ACC112 (cell line): ENCODE measurements at regions not wholly inside any gene's neighbourhood (a gene's known extent, or its start where the extent isn't known, plus 50 kb on each side); places are given as distances from the start of the nearest gene placed in this dataset.

ENCODE experiments used
- H2AFZ ChIP-seq: fragments of 200-600 bp; sonication (generic); one replicate; pipeline ENCODE4 v1.6.0; 2017; ENCODE audit warnings: antibody characterized with exemption, low read length; ENCODE audit not compliant: unreplicated experiment
- H3K27ac ChIP-seq: fragments of 200-600 bp; sonication (generic); 2 replicates; pipeline ENCODE4 v1.5.1; 2014; ENCODE audit warnings: low read depth, mild to moderate bottlenecking, antibody characterized with exemption, low read length, moderate library complexity
- H3K27me3 ChIP-seq: fragments of 200-600 bp; sonication (generic); 2 replicates; pipeline ENCODE4 v1.6.1; 2014; ENCODE audit warnings: mild to moderate bottlenecking, antibody characterized with exemption, low read length, moderate library complexity, mixed read lengths; ENCODE audit not compliant: insufficient read depth
- H3K36me3 ChIP-seq: fragments of 200-600 bp; sonication (generic); 2 replicates; pipeline ENCODE4 v1.6.1; 2016; ENCODE audit warnings: mild to moderate bottlenecking, antibody characterized with exemption, low read length, moderate library complexity, mixed read lengths; ENCODE audit not compliant: insufficient read depth
- H3K4me1 ChIP-seq: fragments of 200-600 bp; sonication (generic); one replicate; pipeline ENCODE4 v1.6.1; 2016; ENCODE audit warnings: low read length, mixed read lengths; ENCODE audit not compliant: insufficient read depth, unreplicated experiment, control insufficient read depth
- H3K4me3 ChIP-seq: fragments of 200-600 bp; sonication (generic); 2 replicates; pipeline ENCODE4 v1.5.1; 2014; ENCODE audit warnings: mild to moderate bottlenecking, low read depth, low read length
- H3K79me2 ChIP-seq: fragments of 200-600 bp; sonication (generic); one replicate; pipeline ENCODE4 v1.6.0; 2016; ENCODE audit warnings: low read length; ENCODE audit not compliant: control insufficient read depth, unreplicated experiment, insufficient read depth

DNA sequence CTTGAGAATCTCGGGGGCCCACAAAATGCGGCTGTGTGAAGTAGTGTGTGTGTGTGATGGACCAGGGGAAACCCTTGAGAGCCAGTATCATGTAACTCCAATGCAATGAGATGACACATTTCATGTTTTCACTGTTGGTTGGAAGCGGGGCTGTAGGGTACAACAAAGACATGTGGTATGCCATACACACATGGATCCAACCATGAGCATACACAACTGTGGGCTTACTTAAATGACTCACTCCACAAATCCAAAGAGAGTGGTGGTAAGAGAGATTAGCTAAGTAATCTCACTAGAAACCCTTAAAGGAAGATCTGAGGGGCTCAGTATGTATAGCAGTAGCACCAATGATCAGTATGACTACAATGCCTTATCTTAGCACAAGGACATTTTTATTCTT lies 225.7 kb downstream of the SIPA1L2 start:
- no peaks in the 10 kb centered on the region for H3K27me3 ChIP-seq
- peaks cover 2% of the 10 kb centered on the region for H3K36me3 ChIP-seq
- H3K4me3 ChIP-seq: no peak overlapping the region
- H3K4me1 ChIP-seq: no peaks in the 10 kb centered on the region
- no peak overlapping the region for H3K27ac ChIP-seq
- H3K79me2 ChIP-seq: no peaks in the 10 kb centered on the region
- no peak overlapping the region for H2AFZ ChIP-seq

GRCh38 chr1:232403017-232403714 lies 226.8 kb downstream of the SIPA1L2 start:
- H3K27ac ChIP-seq: no peak overlapping the region

DNA sequence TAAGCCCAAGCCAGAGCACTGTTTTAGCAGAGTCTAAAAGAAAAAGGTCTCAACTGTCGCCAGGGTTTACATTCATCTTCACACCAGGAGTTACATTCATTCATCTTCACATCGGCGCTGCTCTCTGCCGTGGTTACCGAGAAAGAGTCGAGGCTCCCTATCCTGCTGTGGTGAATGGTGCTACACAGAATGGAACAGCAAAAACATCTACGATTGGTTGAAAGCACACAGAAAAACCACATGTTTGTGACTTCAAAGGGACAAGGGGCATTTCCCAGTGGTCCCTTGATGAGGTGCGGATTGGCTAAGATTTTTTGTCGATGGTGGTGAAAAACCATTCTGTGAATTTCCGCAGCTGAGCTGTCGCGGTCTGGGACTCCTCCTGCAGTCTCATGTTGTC lies 231.1 kb downstream of the SIPA1L2 start:
- H3K79me2 ChIP-seq: no peaks in the 10 kb centered on the region
- no peaks in the 10 kb centered on the region for H3K36me3 ChIP-seq
- no peaks in the 10 kb centered on the region for H3K27me3 ChIP-seq
- H2AFZ ChIP-seq: no peak overlapping the region
- H3K27ac ChIP-seq: no peak overlapping the region
- no peak overlapping the region for H3K4me3 ChIP-seq
- H3K4me1 ChIP-seq: no peaks in the 10 kb centered on the region

More at GRCh38 chr1:232403017-232403714, 226.8 kb downstream of the SIPA1L2 start:
- H3K36me3 ChIP-seq: no peaks in the 10 kb centered on the region
- no peak overlapping the region for H2AFZ ChIP-seq
- no peaks in the 10 kb centered on the region for H3K27me3 ChIP-seq
- H3K4me3 ChIP-seq: no peak overlapping the region
- no peaks in the 10 kb centered on the region for H3K4me1 ChIP-seq
- no peaks in the 10 kb centered on the region for H3K79me2 ChIP-seq

DNA sequence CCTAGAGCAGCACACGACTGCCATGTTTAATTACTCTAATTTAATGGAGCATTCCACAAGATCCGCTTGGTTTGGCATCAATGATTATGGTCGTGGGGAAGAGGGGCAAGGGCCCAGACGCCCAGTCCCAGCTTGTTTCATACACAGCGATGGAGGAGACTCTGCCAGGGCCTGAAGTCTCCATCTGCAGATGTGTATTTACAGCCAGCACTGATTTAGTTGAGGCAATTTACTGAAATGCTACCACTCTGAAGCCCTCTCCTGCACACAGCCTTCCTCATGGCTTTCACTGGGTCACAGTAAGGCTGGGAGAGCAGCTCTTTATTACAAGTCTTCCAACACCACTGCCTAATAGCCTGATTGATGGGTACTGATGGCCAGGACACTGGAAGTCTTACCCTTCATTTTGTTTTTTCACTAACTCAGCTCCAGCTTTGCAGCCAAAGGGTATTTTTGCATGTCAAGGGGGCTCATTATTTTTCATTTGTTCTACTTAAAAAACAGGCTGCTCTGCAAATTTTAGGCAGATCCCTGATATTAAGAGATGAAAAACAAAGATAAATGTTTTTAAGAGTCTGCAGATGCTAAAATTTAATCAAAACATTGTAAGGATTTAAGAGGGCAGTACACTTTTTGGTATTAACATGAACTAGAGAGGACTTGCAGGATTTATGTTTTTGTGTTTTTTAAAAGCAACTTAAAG lies 236.3 kb downstream of the SIPA1L2 start:
- Histone ChIP-seq H3K4me1 (no peaks in the 10 kb centered on the region), H3K79me2 (no peaks in the 10 kb centered on the region), H3K27ac (no peak overlapping the region), H3K4me3 (no peak overlapping the region), H2AFZ (no peak overlapping the region), H3K36me3 (no peaks in the 10 kb centered on the region), H3K27me3 (no peaks in the 10 kb centered on the region)

DNA sequence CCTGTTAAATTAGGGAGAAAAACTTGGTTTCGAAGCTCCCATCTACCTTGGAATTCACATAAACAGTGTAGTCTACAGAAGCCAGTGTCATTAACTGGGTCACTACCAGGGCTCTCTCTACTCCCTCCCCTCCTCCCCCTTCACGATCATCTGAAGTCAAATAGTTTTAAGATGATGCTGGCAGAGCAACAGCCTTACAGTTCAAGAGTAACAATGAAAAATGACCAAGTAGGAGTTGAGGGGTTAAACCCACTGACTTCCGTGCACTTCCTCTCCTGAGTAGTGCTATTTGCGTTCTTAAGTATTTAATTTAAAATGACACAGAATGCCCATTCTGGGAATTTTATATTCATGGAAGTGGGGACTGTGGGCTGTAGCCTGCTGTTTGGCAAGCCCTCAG lies 236.9 kb downstream of the SIPA1L2 start:
- H3K79me2 ChIP-seq: no peaks in the 10 kb centered on the region
- no peaks in the 10 kb centered on the region for H3K36me3 ChIP-seq
- no peak overlapping the region for H2AFZ ChIP-seq
- no peaks in the 10 kb centered on the region for H3K4me1 ChIP-seq
- H3K27ac ChIP-seq: no peak overlapping the region
- no peaks in the 10 kb centered on the region for H3K27me3 ChIP-seq
- H3K4me3 ChIP-seq: no peak overlapping the region

GRCh38 chr1:232390590-232390989 lies 239.3 kb downstream of the SIPA1L2 start:
- no peak overlapping the region for H3K27ac ChIP-seq
- no peak overlapping the region for H3K4me3 ChIP-seq
- H3K79me2 ChIP-seq: no peaks in the 10 kb centered on the region
- no peaks in the 10 kb centered on the region for H3K4me1 ChIP-seq
- H3K27me3 ChIP-seq: no peaks in the 10 kb centered on the region
- H2AFZ ChIP-seq: no peak overlapping the region
- no peaks in the 10 kb centered on the region for H3K36me3 ChIP-seq

DNA sequence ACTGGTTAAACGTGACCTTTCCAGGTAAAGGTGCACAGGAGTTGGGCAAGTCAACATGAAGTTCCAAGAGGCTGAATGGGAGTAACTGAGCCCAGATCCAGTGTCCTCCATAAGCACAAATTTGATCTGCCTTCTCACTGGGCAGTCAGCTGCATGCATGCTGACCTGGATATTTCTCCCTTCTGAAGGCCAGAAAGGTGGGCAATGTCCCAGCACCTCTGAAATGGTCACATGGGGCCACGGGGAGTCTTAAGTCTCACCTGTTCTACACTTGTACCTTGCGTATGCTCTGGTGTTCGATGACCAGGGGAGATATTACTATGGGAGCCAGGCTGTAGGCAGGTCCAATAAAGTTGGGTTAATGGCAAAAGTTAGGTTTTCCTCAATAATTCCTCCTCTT lies 240.2 kb downstream of the SIPA1L2 start:
- H3K27ac ChIP-seq: no peak overlapping the region
- no peak overlapping the region for H3K4me3 ChIP-seq
- no peak overlapping the region for H2AFZ ChIP-seq
- H3K27me3 ChIP-seq: no peaks in the 10 kb centered on the region
- H3K4me1 ChIP-seq: no peaks in the 10 kb centered on the region
- H3K79me2 ChIP-seq: no peaks in the 10 kb centered on the region
- no peaks in the 10 kb centered on the region for H3K36me3 ChIP-seq

GRCh38 chr1:232388363-232388762 lies 241.6 kb downstream of the SIPA1L2 start:
- Histone ChIP-seq H3K79me2 (no peaks in the 10 kb centered on the region), H3K4me3 (no peak overlapping the region), H3K4me1 (no peaks in the 10 kb centered on the region), H3K27me3 (no peaks in the 10 kb centered on the region), H3K27ac (no peak overlapping the region), H3K36me3 (no peaks in the 10 kb centered on the region), H2AFZ (no peak overlapping the region)

DNA sequence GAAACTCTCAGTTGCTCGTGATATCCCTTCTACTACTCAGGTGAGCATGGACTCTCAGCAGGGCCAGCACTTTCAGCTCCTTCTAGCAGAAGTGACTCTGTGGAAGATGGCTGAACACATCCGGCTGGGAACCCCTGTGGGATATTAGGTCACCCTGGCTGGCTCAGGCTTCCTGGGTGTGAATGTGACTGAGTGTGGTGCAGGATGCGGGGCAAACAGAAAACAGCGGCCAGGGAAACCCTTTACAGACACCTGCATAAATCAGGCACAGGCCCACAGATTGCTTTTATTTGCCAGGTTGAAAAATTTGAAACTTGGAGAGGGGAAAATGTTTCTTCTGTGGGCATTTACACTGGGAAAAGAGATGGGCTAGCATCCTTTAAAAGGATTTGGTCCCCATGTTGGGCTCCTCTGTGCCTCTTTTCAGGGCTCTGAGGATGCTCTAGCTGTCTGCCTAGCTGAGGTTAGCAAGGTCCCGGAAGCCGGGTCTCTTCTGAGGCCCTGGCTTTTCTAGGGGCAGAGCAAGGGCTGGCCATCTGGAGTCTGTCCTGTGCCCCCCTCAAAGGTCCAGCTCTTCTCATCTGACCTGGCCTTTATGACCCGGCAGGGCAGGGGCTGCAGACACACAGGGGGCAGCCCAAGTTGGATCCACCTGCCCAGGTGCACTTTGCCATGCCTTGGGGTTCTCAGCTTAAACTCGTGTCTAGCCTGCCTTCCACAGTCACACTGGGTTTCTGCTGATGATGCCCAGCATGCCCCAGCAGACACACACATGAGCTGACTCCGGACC lies 243.0 kb downstream of the SIPA1L2 start:
- Histone ChIP-seq H3K4me1 (no peaks in the 10 kb centered on the region), H3K36me3 (no peaks in the 10 kb centered on the region), H3K4me3 (no peak overlapping the region), H3K27ac (no peak overlapping the region), H3K79me2 (no peaks in the 10 kb centered on the region), H2AFZ (no peak overlapping the region), H3K27me3 (no peaks in the 10 kb centered on the region)

GRCh38 chr1:232386294-232386693 lies 243.6 kb downstream of the SIPA1L2 start:
- Histone ChIP-seq H3K27ac (no peak overlapping the region), H3K36me3 (no peaks in the 10 kb centered on the region), H3K4me3 (no peak overlapping the region), H3K4me1 (no peaks in the 10 kb centered on the region), H3K79me2 (no peaks in the 10 kb centered on the region), H3K27me3 (no peaks in the 10 kb centered on the region), H2AFZ (no peak overlapping the region)
